K562 (cell line): ENCODE measurements at regions not wholly inside any gene's neighbourhood (a gene's known extent, or its start where the extent isn't known, plus 50 kb on each side); places are given as distances from the start of the nearest gene placed in this dataset.

Experiments
- ATAC-seq: fragments of 200-7000 bp; cut with Tn5 transposase; 3 replicates; pipeline ENCODE4 v1.9.1; 2020; ENCODE audit warnings: moderate library complexity
- BruUV-seq: library from RNA; stranded (reverse); fragments of 400-500 nt; replicated peaks from 2 replicates; lab custom pipeline; 2021; lab: Mats Ljungman, UMichigan
- CTCF ChIA-PET: fragments of 300-600 bp; formaldehyde crosslinking; extraction: SDS; loops from one replicate; lab custom pipeline; 2021; ENCODE audit warnings: low intra/inter-chr PET ratio; lab: Yijun Ruan, JAX
- POLR2A ChIA-PET: fragments of 300-600, 350-650 bp; sonication (Branson Sonifier 250); formaldehyde crosslinking; extraction: SDS; loops from one replicate; lab custom pipeline; 2021; ENCODE audit warnings: antibody characterized with exemption, inconsistent platforms; lab: Yijun Ruan, JAX
- DNase-seq, 4 experiments: peaks; one replicate each; pipeline versions ENCODE4 v3.0.0 to v3.0.0-alpha.2; 2011 to 2018; ENCODE audit warnings: low spot score in 3 of 4, mixed read lengths in 3 of 4; ENCODE audit errors: extremely low read depth in 1 of 4
- FAIRE-seq: peaks from 2 replicates; lab custom pipeline; 2011; peaks lifted over from hg19 to GRCh38; lab: Jason Lieb, UNC
- H2AFZ ChIP-seq: 2 replicates; pipeline ENCODE4 v1.6.0; 2011; ENCODE audit warnings: low read depth, low read length, control low read depth, inconsistent platforms
- H3K27ac ChIP-seq: fragments of 200-600 bp; 3 replicates; pipeline ENCODE4 v1.8.0; 2011; ENCODE audit warnings: low read depth, mild to moderate bottlenecking, control low read depth, inconsistent platforms, low read length, moderate library complexity, mixed read lengths; ENCODE audit errors: extremely low read depth
- H3K27me3 ChIP-seq, 2 experiments: fragments of 300-600 bp in 1 of 2; 2 replicates in 1 of 2; 3 replicates in 1 of 2; pipeline versions ENCODE4 v1.6.0 to v1.8.0; 2011; ENCODE audit warnings: inconsistent platforms in 2 of 2, low read length in 2 of 2, mild to moderate bottlenecking in 1 of 2, mixed read lengths in 1 of 2, moderate library complexity in 1 of 2; ENCODE audit not compliant: control insufficient read depth in 2 of 2, insufficient read depth in 2 of 2
- H3K36me3 ChIP-seq: fragments of 300-600 bp; 3 replicates; pipeline ENCODE4 v1.8.0; 2011; ENCODE audit warnings: mild to moderate bottlenecking, low read length, inconsistent platforms; ENCODE audit not compliant: control insufficient read depth, insufficient read depth
- H3K4me1 ChIP-seq, 2 experiments: fragments of 200-600 bp in 1 of 2; replicated peaks in 1 of 2; 2 replicates in 1 of 2; 3 replicates in 1 of 2; pipeline versions ENCODE4 v1.5.1 to v1.8.0; 2011; ENCODE audit warnings: inconsistent platforms in 2 of 2, low read length in 2 of 2, mild to moderate bottlenecking in 1 of 2, mixed read lengths in 1 of 2, moderate library complexity in 1 of 2; ENCODE audit not compliant: control insufficient read depth in 2 of 2, insufficient read depth in 2 of 2
- H3K4me2 ChIP-seq: 2 replicates; pipeline ENCODE4 v1.6.1; 2011; ENCODE audit warnings: low read length, control low read depth, inconsistent platforms, mixed read lengths; ENCODE audit not compliant: insufficient read depth
- H3K4me3 ChIP-seq: fragments of 200-600 bp; sonication (generic), shearing (Covaris generic); 2 replicates; pipeline ENCODE4 v1.5.1; 2016; ENCODE audit warnings: control low read depth, inconsistent platforms
- H3K79me2 ChIP-seq: fragments of 200-600 bp; 3 replicates; pipeline ENCODE4 v1.8.0; 2011; ENCODE audit warnings: low read length, inconsistent platforms; ENCODE audit not compliant: control insufficient read depth, insufficient read depth
- H3K9ac ChIP-seq, 2 experiments: 2 replicates each; pipeline versions ENCODE4 v1.6.0 to v1.6.1; 2011; ENCODE audit warnings: low read depth in 2 of 2, low read length in 2 of 2, control low read depth in 1 of 2, inconsistent platforms in 1 of 2, mild to moderate bottlenecking in 1 of 2, mixed read lengths in 1 of 2; ENCODE audit not compliant: insufficient read depth in 1 of 2
- H3K9me1 ChIP-seq: one replicate; pipeline ENCODE4 v1.6.0; 2011; ENCODE audit warnings: inconsistent platforms, mild to moderate bottlenecking, low read length, moderate library complexity; ENCODE audit not compliant: control insufficient read depth, insufficient read depth
- H3K9me3 ChIP-seq: replicated peaks from 2 replicates; pipeline ENCODE4 v1.5.1; 2011; ENCODE audit warnings: low read depth, low read length, inconsistent platforms; ENCODE audit not compliant: control insufficient read depth, insufficient read depth
- H4K20me1 ChIP-seq: replicated peaks from 2 replicates; pipeline ENCODE4 v1.6.1; 2011; ENCODE audit warnings: low read length, inconsistent platforms, mixed read lengths; ENCODE audit not compliant: control insufficient read depth, insufficient read depth
- BHLHE40 ChIP-seq: IDR thresholded peaks from 2 replicates; pipeline ENCODE4 v1.6.1; 2011; ENCODE audit warnings: low read length, improper control_type of control experiment
- CTBP1 ChIP-seq: fragments of 450-650 bp; IDR thresholded peaks from 2 replicates; pipeline ENCODE4 v1.6.1; 2016; ENCODE audit warnings: borderline replicate concordance
- HMG20B ChIP-seq: fragments of 250-450 bp; sonication (Bioruptor Pico); IDR thresholded peaks from 2 replicates; pipeline ENCODE4 v1.5.0; 2021; ENCODE audit warnings: mild to moderate bottlenecking
- JUND ChIP-seq, 2 experiments: IDR thresholded peaks; 2 replicates in 1 of 2; 3 replicates in 1 of 2; pipeline ENCODE4 v1.6.1; 2011; ENCODE audit warnings: borderline replicate concordance in 2 of 2, low read depth in 2 of 2, low read length in 2 of 2, improper control_type of control experiment in 1 of 2, missing biosample characterization in 1 of 2, missing genetic modification characterization in 1 of 2, missing genetic modification reagents in 1 of 2
- LCOR ChIP-seq: sonication (generic); formaldehyde crosslinking; IDR thresholded peaks from 2 replicates; pipeline ENCODE4 v1.8.0; 2022; ENCODE audit warnings: mild to moderate bottlenecking, missing genetic modification reagents
- PURB ChIP-seq: sonication (generic); formaldehyde crosslinking; IDR thresholded peaks from 2 replicates; pipeline ENCODE4 v1.9.0; 2021; ENCODE audit warnings: low read depth, mild to moderate bottlenecking, missing genetic modification reagents
- RBM39 ChIP-seq: fragments of 200-400 bp; formaldehyde crosslinking; optimal IDR thresholded peaks from 2 replicates; pipeline ENCODE3; 2018; ENCODE audit warnings: low read depth, low read length
- SOX6 ChIP-seq: fragments of 450-650 bp; IDR thresholded peaks from 2 replicates; pipeline ENCODE4 v1.6.1; 2014; ENCODE audit warnings: mild to moderate bottlenecking
- SRF ChIP-seq, 2 experiments: fragments of 250-450, 450-650 bp in 1 of 2; sonication (Bioruptor Pico) in 1 of 2; sonication (generic) in 1 of 2; formaldehyde crosslinking; IDR thresholded peaks; 2 replicates each; pipeline versions ENCODE4 v1.5.0 to v1.5.1; 2020 to 2022; ENCODE audit warnings: mild to moderate bottlenecking in 1 of 2, missing genetic modification reagents in 1 of 2
- TCF7L2 ChIP-seq: fragments of 150-350 bp; IDR thresholded peaks from 2 replicates; pipeline ENCODE4 v1.6.1; 2016; ENCODE audit warnings: low read depth, mild to moderate bottlenecking, low read length, moderate library complexity
- TRIM24 ChIP-seq, 2 experiments: fragments of 450-650 bp; IDR thresholded peaks; 2 replicates each; pipeline ENCODE4 v1.6.1; 2016
- YBX1 ChIP-seq: fragments of 450-650 bp; IDR thresholded peaks from 2 replicates; pipeline ENCODE4 v1.7.1; 2016; ENCODE audit warnings: mild to moderate bottlenecking
- ZBTB49 ChIP-seq: sonication (generic); formaldehyde crosslinking; IDR thresholded peaks from 2 replicates; pipeline ENCODE4 v1.8.0; 2022; ENCODE audit warnings: missing genetic modification reagents, mild to moderate bottlenecking, borderline replicate concordance
- ZNF431 ChIP-seq: sonication (generic); formaldehyde crosslinking; IDR thresholded peaks from 2 replicates; pipeline ENCODE4 v1.8.0; 2022; ENCODE audit warnings: mild to moderate bottlenecking, missing genetic modification reagents
- ZNF444 ChIP-seq: fragments of 250-450 bp; sonication (Bioruptor Pico); IDR thresholded peaks from 2 replicates; pipeline ENCODE4 v1.4.0; 2020; ENCODE audit warnings: mild to moderate bottlenecking, moderate library complexity
- ZNF551 ChIP-seq: fragments of 250-450 bp; sonication (Bioruptor Pico); IDR thresholded peaks from 2 replicates; pipeline ENCODE4 v1.5.0; 2021; ENCODE audit warnings: mild to moderate bottlenecking, moderate library complexity
- ZNF583 ChIP-seq: fragments of 250-450 bp; sonication (Bioruptor Pico); IDR thresholded peaks from 2 replicates; pipeline ENCODE4 v1.4.0; 2020
- ZNF699 ChIP-seq: fragments of 250-450 bp; sonication (Bioruptor Pico); IDR thresholded peaks from 2 replicates; pipeline ENCODE4 v1.8.0; 2021; ENCODE audit warnings: mild to moderate bottlenecking, moderate library complexity; ENCODE audit not compliant: insufficient replicate concordance
- WGBS: fragments of 100-300 bp; shearing (Covaris generic); methylation state at CpG from one replicate; pipeline ENCODE4 v1.1.6; 2016; ENCODE audit warnings: low coverage, mixed read lengths; ENCODE audit not compliant: insufficient coverage; ENCODE audit errors: missing lambda C conversion rate; 5-methylcytosine and 5-hydroxymethylcytosine counted together
- in situ Hi-C: fragments of 300-500 bp; cut with MboI; formaldehyde crosslinking; loops from 4 replicates; pipeline ENCODE4 v1.15.0; 2018; ENCODE audit warnings: inconsistent platforms, mixed read lengths
- intact Hi-C: fragments of 100-400 bp; cut with micrococcal nuclease; formaldehyde crosslinking; loops from 2 replicates; pipeline ENCODE4 v1.14.2; 2022
- TF ChIP-seq, protein P1 (sequence below): sonication (generic); formaldehyde crosslinking; IDR thresholded peaks from 2 replicates; pipeline ENCODE4 v1.8.0; 2023; ENCODE audit warnings: mild to moderate bottlenecking, missing genetic modification reagents
- TF ChIP-seq, protein P2 (sequence below): fragments of 450-650 bp; formaldehyde crosslinking; conservative IDR thresholded peaks from 2 replicates; pipeline ENCODE4 v1.4.0; 2022; ENCODE audit warnings: mild to moderate bottlenecking, missing genetic modification characterization

GRCh38 chr10:130844310-130844709, 467.2 kb downstream of the TCERG1L start (continued):
- TF ChIP-seq ZBTB49 (CRISPR knock-in tag): no peak
- TF ChIP-seq LCOR (CRISPR knock-in tag): no peak
- no peak for TF ChIP-seq TCF7L2
- TF ChIP-seq RBM39: no peak
- no peak for TF ChIP-seq ZNF431 (CRISPR knock-in tag)
- TF ChIP-seq PURB: no peak

DNA sequence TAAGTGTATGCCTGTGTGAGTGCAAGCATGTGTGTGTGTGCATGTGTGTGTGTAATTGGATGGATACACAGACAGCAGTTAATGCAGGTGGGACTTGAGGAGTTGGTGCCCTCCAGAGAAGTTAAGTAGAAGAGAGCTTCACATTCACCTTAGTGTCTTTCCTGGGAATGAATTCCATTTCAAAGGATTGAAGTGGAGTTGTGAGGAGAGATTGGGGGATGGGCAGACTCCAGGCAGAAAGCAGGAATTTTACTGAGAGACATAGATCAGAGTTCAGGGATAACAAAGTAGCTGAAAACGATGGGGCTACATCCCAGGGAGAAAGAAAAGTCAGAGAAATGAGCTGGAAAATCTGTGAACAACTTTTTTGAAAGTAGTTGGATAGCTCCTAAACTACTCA, 464.4 kb downstream of the TCERG1L start:
- Histone ChIP-seq H3K36me3 (no peaks in the 10 kb centered on the region), H3K27me3 (no peaks in the 10 kb centered on the region; a peak in 1 of 5 replicates), H3K9me3 (no peaks in the 10 kb centered on the region), H3K27ac (no peak overlapping the region), H3K4me1 (no peaks in the 10 kb centered on the region), H4K20me1 (no peaks in the 10 kb centered on the region), H2AFZ (no peak overlapping the region), H3K4me3 (no peak overlapping the region), H3K4me2 (no peak overlapping the region), H3K9me1 (no peaks in the 10 kb centered on the region), H3K79me2 (no peaks in the 10 kb centered on the region), H3K9ac (no peak overlapping the region)
- ChIA-PET POLR2A (no interaction called here), CTCF (no interaction called here)
- no peak for FAIRE-seq
- 0% methylated on average over 1 of the region's 1 CpG for WGBS
- in situ Hi-C loops (no loop called here), intact Hi-C loops (no loop called here)
- DNase-seq: no peak
- no TSS peak for BruUV-seq
- ATAC-seq: no peak
- no peak for TF ChIP-seq SRF (CRISPR knock-in tag; IDR thresholded peaks at IDR 0.05)
- no peak for TF ChIP-seq CTBP1
- no peak for TF ChIP-seq HMG20B (CRISPR knock-in tag)
- TF ChIP-seq ZNF583 (CRISPR knock-in tag): no peak
- TF ChIP-seq YBX1: no peak
- TF ChIP-seq, protein P1, sequence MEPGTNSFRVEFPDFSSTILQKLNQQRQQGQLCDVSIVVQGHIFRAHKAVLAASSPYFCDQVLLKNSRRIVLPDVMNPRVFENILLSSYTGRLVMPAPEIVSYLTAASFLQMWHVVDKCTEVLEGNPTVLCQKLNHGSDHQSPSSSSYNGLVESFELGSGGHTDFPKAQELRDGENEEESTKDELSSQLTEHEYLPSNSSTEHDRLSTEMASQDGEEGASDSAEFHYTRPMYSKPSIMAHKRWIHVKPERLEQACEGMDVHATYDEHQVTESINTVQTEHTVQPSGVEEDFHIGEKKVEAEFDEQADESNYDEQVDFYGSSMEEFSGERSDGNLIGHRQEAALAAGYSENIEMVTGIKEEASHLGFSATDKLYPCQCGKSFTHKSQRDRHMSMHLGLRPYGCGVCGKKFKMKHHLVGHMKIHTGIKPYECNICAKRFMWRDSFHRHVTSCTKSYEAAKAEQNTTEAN (CRISPR knock-in tag): no peak
- TF ChIP-seq ZNF699 (CRISPR knock-in tag): no peak
- TF ChIP-seq BHLHE40: no peak
- no peak for TF ChIP-seq ZNF444 (CRISPR knock-in tag)
- TF ChIP-seq ZNF551: no peak
- TF ChIP-seq SOX6: no peak
- TF ChIP-seq, protein P2, sequence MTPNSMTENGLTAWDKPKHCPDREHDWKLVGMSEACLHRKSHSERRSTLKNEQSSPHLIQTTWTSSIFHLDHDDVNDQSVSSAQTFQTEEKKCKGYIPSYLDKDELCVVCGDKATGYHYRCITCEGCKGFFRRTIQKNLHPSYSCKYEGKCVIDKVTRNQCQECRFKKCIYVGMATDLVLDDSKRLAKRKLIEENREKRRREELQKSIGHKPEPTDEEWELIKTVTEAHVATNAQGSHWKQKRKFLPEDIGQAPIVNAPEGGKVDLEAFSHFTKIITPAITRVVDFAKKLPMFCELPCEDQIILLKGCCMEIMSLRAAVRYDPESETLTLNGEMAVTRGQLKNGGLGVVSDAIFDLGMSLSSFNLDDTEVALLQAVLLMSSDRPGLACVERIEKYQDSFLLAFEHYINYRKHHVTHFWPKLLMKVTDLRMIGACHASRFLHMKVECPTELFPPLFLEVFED: no peak
- no peak for TF ChIP-seq TRIM24 (IDR thresholded peaks at IDR 0.05)
- no peak for TF ChIP-seq JUND (IDR thresholded peaks at IDR 0.05; ENCODE audit: borderline replicate concordance, low read depth, low read length)
- TF ChIP-seq JUND (tag; IDR thresholded peaks at IDR 0.05; ENCODE audit: borderline replicate concordance, low read depth, low read length): no peak
